HUDEP-2 (cell line): ENCODE measurements at regions not wholly inside any gene's neighbourhood (a gene's known extent, or its start where the extent isn't known, plus 50 kb on each side); places are given as distances from the start of the nearest gene placed in this dataset.

Source experiments
- DNase-seq, 76 experiments: peaks; one replicate each; lab custom pipeline; 2025; ENCODE audit not compliant: unreplicated experiment in 76 of 76; lab: John Stamatoyannopoulos, UW

DNA sequence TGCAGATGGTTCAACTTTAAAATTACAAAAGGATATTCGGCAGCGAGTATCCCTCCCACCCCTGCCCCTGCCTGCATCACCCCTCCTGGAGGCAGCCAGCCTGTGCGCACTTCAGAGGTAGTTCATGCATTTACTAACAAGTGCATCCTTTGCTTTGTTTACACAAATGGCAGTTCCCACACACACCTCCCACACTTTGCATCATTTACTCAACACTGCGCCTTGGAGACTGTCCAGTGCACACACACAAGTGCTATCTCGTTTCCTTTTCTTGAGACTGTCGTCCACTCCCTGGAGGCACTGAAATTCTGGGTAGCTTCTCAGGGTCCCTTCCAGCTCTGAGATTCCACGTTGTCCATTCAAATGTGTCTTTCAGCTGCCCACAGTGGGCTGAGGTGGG lies 53.1 kb upstream of the VSX1 start:
- DNase-seq, result no peak

DNA sequence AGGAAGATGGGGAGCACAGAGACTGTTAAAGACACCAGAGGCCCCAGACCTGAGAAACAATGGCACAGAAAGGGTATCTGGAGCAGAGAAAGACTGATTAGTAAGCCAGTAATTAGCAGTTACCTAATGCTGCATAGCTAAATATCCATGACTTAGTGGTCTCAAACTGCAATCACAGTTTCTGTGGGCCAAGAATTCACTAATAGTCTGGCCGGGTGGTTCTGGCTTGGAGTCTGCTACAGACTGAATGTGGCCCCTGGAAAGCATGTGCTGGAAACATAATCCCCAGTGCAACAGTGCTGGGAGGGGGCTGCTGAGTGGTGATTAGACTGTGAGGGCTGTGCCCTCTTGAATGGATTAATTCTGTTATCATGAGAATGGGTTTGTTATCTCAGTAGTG lies 54.1 kb upstream of the VSX1 start:
- no peak for DNase-seq

DNA sequence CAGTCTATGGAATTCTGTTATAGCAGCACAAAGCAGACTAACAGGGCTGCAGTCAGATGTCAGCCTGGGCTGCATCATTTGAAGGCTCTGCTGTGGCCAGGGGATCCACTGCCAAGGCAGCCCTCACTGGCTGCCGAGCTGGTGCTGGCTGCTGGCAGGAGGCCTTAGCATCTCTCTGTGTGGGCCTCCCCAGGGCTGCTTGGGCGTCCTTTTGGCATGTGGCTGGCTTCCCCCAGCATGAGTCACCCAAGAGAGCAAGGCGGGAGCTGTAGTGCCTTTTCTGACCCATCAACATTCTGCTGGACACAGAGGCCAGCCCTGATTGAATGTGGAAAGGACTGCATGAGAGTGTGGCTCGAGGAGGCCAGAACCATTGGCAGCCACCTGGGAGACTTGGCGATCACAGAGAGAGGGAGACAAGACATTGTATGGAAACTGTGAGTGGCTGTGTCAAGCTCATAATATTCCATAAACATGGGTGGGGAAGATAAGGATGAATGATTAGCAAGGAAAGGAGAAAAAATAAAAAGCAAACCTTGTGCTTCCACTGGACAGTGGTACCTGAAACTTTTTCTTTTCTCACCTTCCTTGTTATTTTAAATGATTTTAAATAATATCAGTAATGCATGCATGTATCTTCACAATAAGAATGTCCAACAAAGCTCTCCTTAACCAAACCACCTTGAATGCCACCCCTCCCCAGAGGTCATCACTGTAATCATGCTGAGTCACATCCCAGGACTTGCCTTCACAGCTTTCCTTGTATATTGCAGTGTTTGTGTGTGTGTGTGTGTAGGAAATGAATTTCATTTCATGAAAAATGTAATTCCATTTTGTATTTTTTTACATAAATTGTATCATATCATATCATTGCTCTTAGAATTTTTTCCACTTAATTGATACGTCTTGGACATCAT lies 55.0 kb upstream of the VSX1 start:
- DNase-seq, result peak in 4 of 76 experiments; percentile 5 to 29 (median 18)

DNA sequence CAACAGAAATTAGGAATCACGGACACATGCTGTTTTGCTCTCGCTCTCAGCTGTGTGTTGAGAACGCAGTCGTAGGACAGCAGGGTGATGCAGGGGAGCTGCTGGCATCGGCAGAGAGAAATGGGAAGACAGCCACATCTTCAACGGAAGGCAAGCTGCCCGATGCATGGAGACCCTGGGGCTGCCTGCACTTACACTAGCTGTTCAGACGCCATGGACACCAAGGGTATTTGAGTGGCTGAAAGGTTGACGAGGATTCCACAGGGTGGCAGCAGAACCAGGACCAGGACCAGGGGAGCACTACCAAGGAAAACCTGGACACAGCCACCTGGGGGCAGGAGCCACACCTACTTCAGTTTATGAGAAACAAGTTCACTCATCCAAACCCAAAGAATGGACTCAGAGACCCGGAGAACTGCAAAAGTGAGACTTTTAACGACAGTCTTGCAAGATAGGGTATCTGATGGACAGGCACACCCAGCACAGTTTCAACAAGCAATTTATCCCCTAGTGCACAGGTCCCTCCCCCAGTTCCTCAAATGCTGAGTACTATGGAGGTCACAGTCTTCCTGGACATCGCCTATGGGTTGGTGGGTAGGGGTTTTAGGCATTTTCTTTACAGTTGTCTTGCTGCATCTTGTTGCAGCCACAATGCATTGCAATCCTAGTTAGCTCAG lies 56.3 kb upstream of the ENTPD6 start:
- no peak for DNase-seq

DNA sequence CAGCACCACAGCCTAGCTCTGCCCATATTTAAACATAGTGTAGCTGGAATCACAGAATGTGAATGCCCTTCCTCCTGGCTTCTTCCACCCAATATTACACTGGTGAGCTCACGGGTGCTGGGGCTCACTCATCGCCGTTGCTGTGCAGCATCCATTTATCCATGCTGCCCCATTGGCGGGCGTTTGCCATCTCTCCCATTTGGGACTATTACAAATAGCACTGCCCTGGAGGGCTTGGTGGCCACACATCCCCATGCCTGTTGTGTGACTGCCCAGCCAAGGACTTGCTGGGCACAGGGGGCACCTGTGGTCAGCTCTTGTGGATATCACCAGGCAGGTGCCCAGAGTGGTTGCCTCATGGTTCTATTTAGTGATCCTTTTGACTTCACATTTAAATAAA lies 54.5 kb upstream of the ENTPD6 start:
- no peak for DNase-seq

DNA sequence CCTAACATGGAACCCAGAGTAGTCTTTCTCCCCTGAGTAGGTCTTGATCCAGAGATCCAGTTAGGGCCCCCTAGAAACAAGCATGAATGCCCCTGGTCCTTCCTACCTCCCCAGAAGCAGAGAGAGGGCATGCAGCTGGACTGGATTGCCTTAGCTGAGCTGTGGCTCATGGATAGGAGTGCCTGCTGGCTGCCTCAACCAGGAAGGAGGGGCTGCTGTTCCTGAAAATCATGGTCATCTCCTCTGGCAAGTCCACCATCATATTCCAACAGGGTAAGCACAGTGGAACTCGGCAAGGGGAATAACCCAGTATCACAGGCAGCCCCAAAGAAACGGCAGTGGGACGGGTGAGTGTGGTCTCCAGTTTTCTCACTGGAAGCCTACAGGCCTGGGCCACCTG lies 53.1 kb upstream of the ENTPD6 start:
- DNase-seq, result no peak

DNA sequence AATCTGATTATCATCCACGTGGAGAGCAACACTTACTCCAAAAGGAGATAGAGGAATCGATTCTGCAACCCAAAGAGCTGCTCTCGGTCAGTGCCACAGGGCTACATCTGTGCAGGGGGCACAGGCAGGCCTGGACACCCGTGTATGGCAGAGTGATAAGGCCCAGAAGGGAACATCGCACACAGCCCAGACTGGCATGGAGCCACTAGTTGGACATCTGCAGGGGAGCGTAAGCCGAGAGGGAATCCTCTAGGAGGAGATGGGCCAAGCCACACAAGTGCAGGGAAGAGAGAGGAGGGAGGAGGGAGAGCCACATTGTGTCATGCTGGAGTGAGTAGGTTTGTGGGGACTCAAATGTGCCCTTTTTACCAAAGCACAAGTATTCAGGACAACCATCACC lies 50.4 kb upstream of the ENTPD6 start:
- DNase-seq, result no peak
